SIG-M5 treated with dmso at 0.1 percent for 504 hours (cell line): ENCODE measurements at regions not wholly inside any gene's neighbourhood (a gene's known extent, or its start where the extent isn't known, plus 50 kb on each side); places are given as distances from the start of the nearest gene placed in this dataset.
A peak's percentile ranks its signal among the peaks of the same experiment; 100 is the strongest.
"Not testable (repeated sequence)": the region's sequence is repeated elsewhere in the genome, so short reads cannot be mapped to it uniquely, and the experiment has no call there.

Experiments used
- DNase-seq: peaks from one replicate; lab custom pipeline; 2025; ENCODE audit not compliant: unreplicated experiment; lab: John Stamatoyannopoulos, UW

- peak; percentile 36 for DNase-seq
These were observed 103.0 kb upstream of the PABPC3 start for GRCh38 chr13:24992946-24993345.

DNA sequence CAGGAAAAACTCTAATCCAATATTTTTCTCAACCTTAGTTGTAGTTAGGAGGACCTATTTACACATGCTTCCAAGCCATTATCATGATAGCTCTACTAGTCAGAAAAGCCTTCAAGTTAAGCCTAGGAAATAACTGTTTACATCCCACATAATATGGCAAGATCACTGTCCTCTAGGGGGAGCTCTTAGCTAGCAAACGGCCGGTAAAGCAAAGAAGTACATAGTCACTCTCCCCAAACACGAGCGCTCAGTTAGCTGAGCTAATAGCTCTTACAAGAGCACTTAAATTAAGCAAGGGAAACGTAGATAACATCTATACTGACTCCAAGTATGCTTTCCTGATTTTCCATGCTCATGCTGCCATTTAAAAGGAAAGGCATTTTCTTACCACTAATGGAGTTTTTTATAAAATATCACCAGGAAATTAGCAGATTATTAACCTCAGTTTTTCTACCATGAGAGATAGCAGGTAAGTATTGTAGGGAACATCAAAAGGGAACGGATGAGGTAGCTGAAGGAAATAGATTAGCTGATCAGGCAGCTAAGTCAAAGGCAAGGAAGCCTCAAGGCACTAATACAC lies 100.6 kb upstream of the PABPC3 start:
- DNase-seq, result peak; percentile 92

GRCh38 chr13:24997367-24997967 lies 98.5 kb upstream of the PABPC3 start:
- DNase-seq, result peak; percentile 34

DNA sequence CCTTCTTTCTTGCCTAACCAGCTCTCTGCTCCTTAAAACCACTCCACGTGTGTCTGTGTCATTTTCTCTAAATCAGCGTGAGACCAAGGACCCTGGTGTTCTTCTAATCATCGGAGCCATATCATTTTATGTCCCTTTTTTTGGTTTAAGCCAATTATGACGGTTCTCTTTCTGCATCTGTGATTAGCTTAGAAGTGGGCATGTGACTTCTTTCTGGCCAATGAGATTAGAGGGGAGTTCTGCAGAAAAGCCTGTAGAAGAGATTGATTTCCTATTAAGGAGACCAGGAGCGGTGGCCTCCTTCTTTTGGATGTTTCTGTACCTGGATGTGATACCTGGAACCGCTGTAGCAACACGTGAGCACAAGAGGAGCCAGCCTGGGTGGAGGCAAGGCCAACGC lies 97.5 kb upstream of the PABPC3 start:
- no peak for DNase-seq

DNA sequence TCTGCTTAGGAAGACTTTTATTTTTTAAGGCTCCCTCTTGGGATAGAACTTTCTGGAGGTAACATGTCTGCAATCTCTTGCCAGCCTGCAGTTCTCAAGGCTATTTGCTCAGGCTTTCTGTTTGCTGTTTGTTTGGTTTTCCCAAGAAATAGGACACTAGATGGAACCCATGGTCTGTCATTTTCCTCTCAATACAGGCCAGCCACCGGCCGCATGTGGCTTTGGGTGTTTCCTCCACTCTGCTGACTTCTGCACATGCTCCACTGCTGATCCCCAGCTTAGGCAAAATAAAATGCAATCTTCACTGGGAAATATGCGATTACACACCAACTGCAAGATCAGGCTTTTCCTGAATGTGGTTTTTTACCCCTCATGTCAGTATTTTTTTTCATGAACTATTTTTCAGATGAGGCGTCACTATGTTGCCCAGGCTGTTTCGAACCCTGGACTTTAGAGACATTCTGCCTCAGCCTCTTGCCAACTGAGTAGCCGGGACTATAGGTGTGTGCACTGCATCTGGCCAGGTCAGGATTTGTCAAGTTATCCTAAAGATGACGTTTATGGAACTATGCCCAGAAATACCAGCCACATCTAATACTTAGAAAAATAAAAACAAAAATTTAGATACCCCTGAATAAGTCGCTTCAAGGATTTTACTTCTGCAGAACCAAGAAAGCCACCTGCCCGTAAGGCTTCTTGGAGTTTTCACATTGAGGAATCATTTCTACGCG lies 94.3 kb upstream of the PABPC3 start:
- no peak for DNase-seq

DNA sequence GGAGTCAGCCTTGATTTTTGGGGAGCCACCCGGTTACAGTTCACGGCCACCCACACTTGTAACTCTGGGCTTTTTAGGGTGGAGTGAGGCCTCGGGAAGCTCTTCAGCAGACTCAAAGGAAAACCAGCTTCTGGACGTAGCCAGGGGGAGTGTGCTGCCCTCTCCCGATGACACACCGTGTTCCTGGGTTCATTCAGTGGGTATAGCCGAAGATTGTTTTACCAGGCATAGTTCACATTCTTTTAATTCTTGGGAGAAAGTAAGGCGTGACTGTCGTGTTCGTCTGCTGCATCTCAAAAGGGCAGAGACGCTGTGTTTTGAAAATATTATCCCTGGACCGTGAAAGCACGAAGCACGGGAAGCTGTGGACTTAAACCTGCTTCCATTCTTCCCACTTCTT lies 93.6 kb upstream of the PABPC3 start:
- not testable (repeated sequence) for DNase-seq

- DNase-seq, result not testable (repeated sequence)
These were observed 91.4 kb upstream of the PABPC3 start for GRCh38 chr13:25004489-25004888.

- DNase-seq, result peak; percentile 48
These were observed 90.9 kb upstream of the PABPC3 start for GRCh38 chr13:25005050-25005497.

DNA sequence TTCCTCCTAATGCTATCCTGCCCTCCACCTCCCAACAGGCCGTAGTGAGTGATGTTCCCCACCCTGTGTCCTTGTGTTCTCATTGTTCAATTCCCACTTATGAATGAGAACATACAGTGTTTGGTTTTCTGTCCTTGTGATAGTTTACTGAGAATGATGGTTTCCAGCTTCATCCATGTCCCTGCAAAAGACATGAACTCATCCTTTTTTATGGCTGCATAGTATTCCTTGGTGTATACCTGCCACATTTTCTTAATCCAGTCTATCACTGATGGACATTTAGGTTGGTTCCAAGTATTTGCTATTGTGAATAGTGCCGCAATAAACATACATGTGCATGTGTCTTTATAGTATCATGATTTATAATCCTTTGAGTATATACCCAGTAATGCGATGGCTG lies 88.5 kb upstream of the PABPC3 start:
- not testable (repeated sequence) for DNase-seq

- not testable (repeated sequence) for DNase-seq
These were observed 81.5 kb upstream of the PABPC3 start for GRCh38 chr13:25014398-25014973.

- DNase-seq, result not testable (repeated sequence)
These were observed 78.8 kb upstream of the PABPC3 start for GRCh38 chr13:25017176-25017575.

GRCh38 chr13:25017808-25018728 lies 77.9 kb upstream of the PABPC3 start:
- not testable (repeated sequence) for DNase-seq

DNA sequence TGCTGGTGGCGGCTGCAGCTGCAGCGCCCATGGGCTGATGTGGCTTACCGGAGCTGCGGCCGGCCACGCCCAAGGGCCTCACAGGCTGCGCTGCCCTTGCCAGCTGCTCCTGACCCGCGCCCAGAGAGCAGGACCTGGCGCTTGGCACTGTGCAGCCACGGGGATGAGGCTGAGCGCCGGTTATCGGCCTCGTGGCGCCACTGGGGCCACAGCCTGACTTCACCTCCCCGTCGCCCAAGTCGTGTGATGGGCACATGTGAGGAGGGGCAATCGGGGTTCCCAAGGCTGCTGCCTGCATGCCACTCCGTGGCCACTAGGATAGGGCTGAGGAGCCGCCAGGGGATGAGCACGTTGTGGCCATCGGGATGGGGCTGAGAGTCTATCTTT lies 77.2 kb upstream of the PABPC3 start:
- no peak for DNase-seq

DNA sequence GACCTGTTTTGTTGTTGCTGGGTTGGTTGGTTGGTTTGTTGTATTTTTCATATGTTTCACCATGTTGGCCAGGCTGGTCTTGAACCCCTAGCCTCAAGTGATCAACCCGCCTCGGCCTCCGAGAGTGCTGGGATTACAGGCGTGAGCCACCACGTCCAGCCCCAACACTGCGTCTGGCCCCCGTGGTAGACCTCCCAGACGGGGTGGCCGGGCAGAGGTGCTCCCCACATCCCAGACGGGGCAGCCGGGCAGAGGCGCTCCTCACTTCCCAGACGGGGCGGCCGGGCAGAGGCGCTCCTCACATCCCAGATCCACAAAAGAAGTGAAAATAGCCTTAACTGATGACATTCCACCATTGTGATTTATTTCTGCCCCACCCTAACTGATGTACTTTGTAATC lies 76.2 kb upstream of the PABPC3 start:
- not testable (repeated sequence) for DNase-seq

GRCh38 chr13:25024175-25024574 lies 71.8 kb upstream of the PABPC3 start:
- DNase-seq, result no peak

- no peak for DNase-seq
These were observed 63.8 kb upstream of the PABPC3 start for GRCh38 chr13:25032160-25032559.

DNA sequence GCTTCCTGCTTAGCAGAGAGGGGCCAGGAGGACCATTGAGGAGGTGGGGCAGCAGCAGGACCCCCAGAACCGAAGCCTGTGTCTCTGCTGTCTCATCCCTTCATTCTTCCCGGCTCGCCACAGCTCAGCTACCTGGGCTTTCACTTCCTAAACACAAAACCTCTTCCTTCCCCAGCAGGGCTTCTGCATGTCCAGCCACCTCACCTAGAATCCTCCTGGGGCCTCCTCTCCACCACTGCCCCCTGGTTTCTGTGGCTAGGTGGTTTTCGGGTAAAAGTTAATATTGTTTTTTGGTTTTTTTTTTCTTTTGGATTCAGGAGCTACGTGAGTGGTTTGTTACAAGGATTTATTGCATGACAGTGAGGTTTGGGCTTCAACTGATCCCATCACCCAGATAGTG lies 61.8 kb upstream of the PABPC3 start:
- no peak for DNase-seq

DNA sequence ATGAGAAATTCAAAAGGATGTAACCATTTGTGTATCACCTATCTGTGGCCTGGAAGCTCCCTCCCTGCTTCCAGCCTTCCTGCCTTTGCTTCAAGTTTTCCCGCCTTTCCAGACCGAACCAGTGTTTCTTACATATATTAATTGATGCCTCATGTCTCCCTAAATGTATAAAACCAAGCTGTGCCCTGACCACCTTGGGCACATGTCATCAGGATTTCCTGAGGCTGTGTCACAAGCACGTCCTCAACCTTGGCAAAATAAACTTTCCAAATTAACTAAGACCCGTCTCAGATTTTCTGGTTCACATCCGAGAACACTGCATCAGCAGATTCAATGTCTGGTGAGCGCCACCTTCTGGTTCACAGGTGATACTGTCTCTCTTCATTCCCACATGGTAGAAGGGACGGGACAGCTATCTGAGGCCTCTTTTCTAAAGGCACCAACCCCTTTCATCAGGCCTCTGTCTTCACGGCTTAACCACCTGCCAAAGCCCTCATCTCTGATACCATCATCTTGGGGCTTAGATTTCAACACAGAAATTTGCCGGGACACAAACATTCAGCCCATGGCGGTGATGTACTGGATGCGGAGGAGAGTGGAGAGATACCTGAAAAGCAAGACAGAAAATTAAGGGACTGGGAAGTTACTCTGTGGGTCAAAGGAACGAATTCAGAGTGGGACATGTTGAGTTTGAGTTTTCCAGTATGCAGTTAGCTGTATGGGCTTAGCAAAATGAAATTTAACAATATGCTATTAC lies 58.7 kb upstream of the PABPC3 start:
- DNase-seq, result peak; percentile 70

DNA sequence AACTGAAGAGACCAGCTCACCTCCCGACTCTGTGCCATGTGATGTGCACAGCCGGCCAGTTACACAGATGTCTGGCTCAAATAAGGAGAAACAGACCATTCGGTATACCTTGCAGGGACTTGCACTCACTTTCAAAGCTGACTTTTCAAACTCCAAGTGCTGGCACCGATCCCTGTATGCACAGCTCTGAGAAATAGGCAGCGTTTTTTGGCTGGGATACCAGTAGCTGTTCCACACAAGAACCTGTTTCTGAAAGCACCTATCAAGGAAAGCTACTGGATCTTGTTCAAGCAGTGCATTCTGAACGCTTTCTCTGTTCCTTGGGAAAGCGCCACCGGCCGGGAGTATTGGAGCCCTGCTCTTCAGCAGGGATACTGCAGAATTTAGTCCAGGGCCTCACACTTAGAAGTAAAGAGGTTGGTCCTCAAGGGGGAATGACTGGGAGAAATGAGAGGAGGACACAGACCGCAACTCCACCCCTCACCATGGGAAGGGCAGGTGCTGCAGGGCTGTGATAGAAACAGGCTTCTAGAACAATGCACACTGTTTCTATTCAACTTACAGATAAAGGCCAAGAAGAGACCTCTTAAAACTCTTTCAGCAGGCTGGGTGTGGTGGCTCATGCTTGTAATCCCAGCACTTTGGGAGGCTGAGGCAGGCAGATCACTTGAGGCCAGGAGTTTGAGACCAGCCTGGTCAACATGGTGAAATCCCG lies 53.6 kb upstream of the PABPC3 start:
- no peak for DNase-seq

GRCh38 chr13:25044071-25044470 lies 51.9 kb upstream of the PABPC3 start:
- DNase-seq, result no peak
